GM12878 (cell line): ENCODE measurements at regions not wholly inside any gene's neighbourhood (a gene's known extent, or its start where the extent isn't known, plus 50 kb on each side); places are given as distances from the start of the nearest gene placed in this dataset.

Experiments
- ATF2 ChIP-seq: IDR thresholded peaks from 2 replicates; pipeline ENCODE4 v1.6.1; 2012; ENCODE audit warnings: low read length, inconsistent platforms
- EZH2 ChIP-seq: IDR thresholded peaks from 2 replicates; pipeline ENCODE4 v1.6.1; 2012; ENCODE audit warnings: low read depth, mild to moderate bottlenecking, control low read depth, inconsistent platforms, low read length, borderline replicate concordance; ENCODE audit not compliant: control insufficient read depth
- GABPA ChIP-seq: IDR thresholded peaks from 2 replicates; pipeline ENCODE4 v1.6.1; 2014; ENCODE audit warnings: antibody characterized with exemption, low read depth, mild to moderate bottlenecking, inconsistent platforms
- POU2F2 ChIP-seq: IDR thresholded peaks from 3 replicates; pipeline ENCODE4 v1.6.1; 2011; ENCODE audit warnings: low read depth, mild to moderate bottlenecking, low read length, borderline replicate concordance
- RAD51 ChIP-seq: fragments of 450-650 bp; IDR thresholded peaks from 2 replicates; pipeline ENCODE4 v1.6.1; 2016; ENCODE audit warnings: moderate library complexity, mild to moderate bottlenecking, inconsistent platforms
- SREBF2 ChIP-seq: IDR thresholded peaks from 2 replicates; pipeline ENCODE4 v1.6.1; 2012; ENCODE audit warnings: mild to moderate bottlenecking, low read length
- TF ChIP-seq, protein P1 (sequence below): fragments of 450-650 bp; IDR thresholded peaks from 2 replicates; pipeline ENCODE4 v1.6.1; 2017; ENCODE audit warnings: mild to moderate bottlenecking, low read depth, inconsistent platforms; ENCODE audit not compliant: poor library complexity, severe bottlenecking

GRCh38 chr1:170290276-170290675, 144.5 kb downstream of the NTMT2 start:
- no peak for TF ChIP-seq EZH2
- no peak for TF ChIP-seq ATF2
- TF ChIP-seq, protein P1, sequence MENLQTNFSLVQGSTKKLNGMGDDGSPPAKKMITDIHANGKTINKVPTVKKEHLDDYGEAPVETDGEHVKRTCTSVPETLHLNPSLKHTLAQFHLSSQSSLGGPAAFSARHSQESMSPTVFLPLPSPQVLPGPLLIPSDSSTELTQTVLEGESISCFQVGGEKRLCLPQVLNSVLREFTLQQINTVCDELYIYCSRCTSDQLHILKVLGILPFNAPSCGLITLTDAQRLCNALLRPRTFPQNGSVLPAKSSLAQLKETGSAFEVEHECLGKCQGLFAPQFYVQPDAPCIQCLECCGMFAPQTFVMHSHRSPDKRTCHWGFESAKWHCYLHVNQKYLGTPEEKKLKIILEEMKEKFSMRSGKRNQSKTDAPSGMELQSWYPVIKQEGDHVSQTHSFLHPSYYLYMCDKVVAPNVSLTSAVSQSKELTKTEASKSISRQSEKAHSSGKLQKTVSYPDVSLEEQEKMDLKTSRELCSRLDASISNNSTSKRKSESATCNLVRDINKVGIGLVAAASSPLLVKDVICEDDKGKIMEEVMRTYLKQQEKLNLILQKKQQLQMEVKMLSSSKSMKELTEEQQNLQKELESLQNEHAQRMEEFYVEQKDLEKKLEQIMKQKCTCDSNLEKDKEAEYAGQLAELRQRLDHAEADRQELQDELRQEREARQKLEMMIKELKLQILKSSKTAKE, result no peak
- no peak for TF ChIP-seq GABPA
- TF ChIP-seq POU2F2, result no peak
- TF ChIP-seq SREBF2, result no peak
- no peak for TF ChIP-seq RAD51
